Astrocyte (in vitro differentiated cells and primary cell): ENCODE measurements at regions not wholly inside any gene's neighbourhood (a gene's known extent, or its start where the extent isn't known, plus 50 kb on each side); places are given as distances from the start of the nearest gene placed in this dataset.

Source experiments
- DNase-seq: peaks from one replicate; pipeline ENCODE4 v3.0.0-alpha.2; 2010; ENCODE audit warnings: low read depth
- FAIRE-seq: peaks from 2 replicates; lab custom pipeline; 2011; peaks lifted over from hg19 to GRCh38; lab: Jason Lieb, UNC
- H2AFZ ChIP-seq: 2 replicates; pipeline ENCODE4 v1.6.0; 2012; ENCODE audit warnings: low read depth, low read length, inconsistent platforms
- H3K27ac ChIP-seq: 2 replicates; pipeline ENCODE4 v1.5.1; 2011; ENCODE audit warnings: low read depth, low read length, inconsistent platforms
- H3K27me3 ChIP-seq: 2 replicates; pipeline ENCODE4 v1.6.0; 2011; ENCODE audit warnings: low read length, inconsistent platforms; ENCODE audit not compliant: insufficient read depth
- H3K36me3 ChIP-seq: 2 replicates; pipeline ENCODE4 v1.5.1; 2011; ENCODE audit warnings: low read length, inconsistent platforms; ENCODE audit not compliant: insufficient read depth
- H3K4me1 ChIP-seq: 2 replicates; pipeline ENCODE4 v1.5.1; 2011; ENCODE audit warnings: low read length, inconsistent platforms; ENCODE audit not compliant: insufficient read depth
- H3K4me2 ChIP-seq: 2 replicates; pipeline ENCODE4 v1.6.0; 2012; ENCODE audit warnings: low read length, inconsistent platforms
- H3K4me3 ChIP-seq: 2 replicates; pipeline ENCODE4 v1.5.1; 2011; ENCODE audit warnings: low read depth, mild to moderate bottlenecking, low read length, inconsistent platforms; ENCODE audit not compliant: insufficient read depth
- H3K79me2 ChIP-seq: 2 replicates; pipeline ENCODE4 v1.6.0; 2012; ENCODE audit warnings: mild to moderate bottlenecking, low read length, inconsistent platforms; ENCODE audit not compliant: insufficient read depth
- H3K9ac ChIP-seq: 2 replicates; pipeline ENCODE4 v1.6.0; 2012; ENCODE audit warnings: mild to moderate bottlenecking, low read length, inconsistent platforms
- H3K9me3 ChIP-seq: 2 replicates; pipeline ENCODE4 v1.5.1; 2012; ENCODE audit warnings: low read depth, mild to moderate bottlenecking, low read length, inconsistent platforms; ENCODE audit not compliant: insufficient read depth
- H4K20me1 ChIP-seq: 2 replicates; pipeline ENCODE4 v1.6.0; 2012; ENCODE audit warnings: low read length, inconsistent platforms; ENCODE audit not compliant: insufficient read depth
- H3K27ac Mint-ChIP-seq: one replicate; pipeline ENCODE4 v1.8.0; 2021; ENCODE audit warnings: mild to moderate bottlenecking, mixed read lengths; ENCODE audit not compliant: unreplicated experiment
- H3K27me3 Mint-ChIP-seq: one replicate; pipeline ENCODE4 v1.8.0; 2021; ENCODE audit warnings: low read depth, mixed read lengths; ENCODE audit not compliant: unreplicated experiment
- H3K36me3 Mint-ChIP-seq: one replicate; pipeline ENCODE4 v1.8.0; 2021; ENCODE audit warnings: low read depth, mixed read lengths; ENCODE audit not compliant: unreplicated experiment
- H3K4me1 Mint-ChIP-seq: one replicate; pipeline ENCODE4 v1.8.0; 2021; ENCODE audit warnings: low read depth, mixed read lengths; ENCODE audit not compliant: unreplicated experiment
- H3K4me3 Mint-ChIP-seq: one replicate; pipeline ENCODE4 v1.8.0; 2021; ENCODE audit warnings: mild to moderate bottlenecking, moderate library complexity, mixed read lengths; ENCODE audit not compliant: unreplicated experiment
- H3K9me3 Mint-ChIP-seq: one replicate; pipeline ENCODE4 v1.8.0; 2021; ENCODE audit warnings: mild to moderate bottlenecking, mixed read lengths; ENCODE audit not compliant: unreplicated experiment
- CTCF ChIP-seq: IDR thresholded peaks from 2 replicates; pipeline ENCODE4 v1.5.1; 2011; ENCODE audit warnings: low read depth, mild to moderate bottlenecking, inconsistent platforms, low read length, moderate library complexity; ENCODE audit not compliant: insufficient read depth
- EZH2 ChIP-seq: IDR thresholded peaks from 2 replicates; pipeline ENCODE4 v1.6.1; 2012; ENCODE audit warnings: mild to moderate bottlenecking, low read length, inconsistent platforms; ENCODE audit not compliant: insufficient read depth

- no peaks in the 10 kb centered on the region for H3K36me3 ChIP-seq
- DNase-seq, result no peak
- Mint-ChIP-seq H3K4me1 (peaks cover 46% of the 10 kb centered on the region), H3K27ac (no peak overlapping the region), H3K27me3 (no peaks in the 10 kb centered on the region), H3K36me3 (no peaks in the 10 kb centered on the region), H3K9me3 (no peaks in the 10 kb centered on the region), H3K4me3 (no peak overlapping the region)
- H3K9ac ChIP-seq, result no peak overlapping the region
- H2AFZ ChIP-seq, result no peak overlapping the region
- no peak overlapping the region for H3K4me2 ChIP-seq
- H3K4me1 ChIP-seq, result peaks cover 15% of the 10 kb centered on the region
- H3K27ac ChIP-seq, result no peak overlapping the region
- FAIRE-seq, result no peak
- no peaks in the 10 kb centered on the region for H3K27me3 ChIP-seq
- H3K4me3 ChIP-seq, result no peak overlapping the region
- no peaks in the 10 kb centered on the region for H3K9me3 ChIP-seq
- no peaks in the 10 kb centered on the region for H3K79me2 ChIP-seq
- no peaks in the 10 kb centered on the region for H4K20me1 ChIP-seq
- TF ChIP-seq EZH2, result no peak
- no peak for TF ChIP-seq CTCF
Observed at GRCh38 chr3:159631226-159631625, 357.4 kb upstream of the IL12A start.

GRCh38 chr3:159632128-159632527 lies 356.5 kb upstream of the IL12A start:
- no peak overlapping the region for H3K4me3 ChIP-seq
- no peaks in the 10 kb centered on the region for H3K9me3 Mint-ChIP-seq
- H3K4me1 Mint-ChIP-seq, result peaks cover 49% of the 10 kb centered on the region
- H3K27ac ChIP-seq, result no peak overlapping the region
- no peaks in the 10 kb centered on the region for H3K36me3 Mint-ChIP-seq
- no peak for TF ChIP-seq CTCF
- no peak for TF ChIP-seq EZH2
- FAIRE-seq (no peak), DNase-seq (no peak)
- no peak overlapping the region for H3K4me2 ChIP-seq
- H3K27me3 Mint-ChIP-seq, result no peaks in the 10 kb centered on the region
- H3K4me3 Mint-ChIP-seq, result no peak overlapping the region
- no peaks in the 10 kb centered on the region for H3K9me3 ChIP-seq
- H4K20me1 ChIP-seq, result no peaks in the 10 kb centered on the region
- no peak overlapping the region for H2AFZ ChIP-seq
- no peaks in the 10 kb centered on the region for H3K79me2 ChIP-seq
- H3K4me1 ChIP-seq, result peaks cover 15% of the 10 kb centered on the region
- no peak overlapping the region for H3K27ac Mint-ChIP-seq
- H3K36me3 ChIP-seq, result no peaks in the 10 kb centered on the region
- no peaks in the 10 kb centered on the region for H3K27me3 ChIP-seq
- H3K9ac ChIP-seq, result no peak overlapping the region

- peaks cover 55% of the 10 kb centered on the region for H3K4me1 Mint-ChIP-seq
- peaks cover 22% of the 10 kb centered on the region for H3K4me1 ChIP-seq
- H2AFZ ChIP-seq, result no peak overlapping the region
- no peaks in the 10 kb centered on the region for H3K36me3 ChIP-seq
- FAIRE-seq, result no peak
- no peaks in the 10 kb centered on the region for H3K36me3 Mint-ChIP-seq
- H3K27ac ChIP-seq, result no peak overlapping the region
- H3K4me2 ChIP-seq, result no peak overlapping the region
- no peaks in the 10 kb centered on the region for H3K79me2 ChIP-seq
- H3K9me3 ChIP-seq, result no peaks in the 10 kb centered on the region
- no peak overlapping the region for H3K9ac ChIP-seq
- no peak for DNase-seq
- H4K20me1 ChIP-seq, result no peaks in the 10 kb centered on the region
- H3K27me3 ChIP-seq, result no peaks in the 10 kb centered on the region
- H3K27me3 Mint-ChIP-seq, result no peaks in the 10 kb centered on the region
- H3K4me3 Mint-ChIP-seq, result no peak overlapping the region
- H3K4me3 ChIP-seq, result no peak overlapping the region
- no peaks in the 10 kb centered on the region for H3K9me3 Mint-ChIP-seq
- TF ChIP-seq EZH2 (no peak), CTCF (no peak)
- peak overlapping the region; percentile 36 for H3K27ac Mint-ChIP-seq
Observed at GRCh38 chr3:159632851-159633250, 355.8 kb upstream of the IL12A start.
